COLO829 (cell line): ENCODE measurements at regions not wholly inside any gene's neighbourhood (a gene's known extent, or its start where the extent isn't known, plus 50 kb on each side); places are given as distances from the start of the nearest gene placed in this dataset.

ENCODE experiments used
- DNase-seq: peaks from one replicate; pipeline ENCODE4 v3.0.0; 2012; ENCODE audit warnings: low spot score

DNA sequence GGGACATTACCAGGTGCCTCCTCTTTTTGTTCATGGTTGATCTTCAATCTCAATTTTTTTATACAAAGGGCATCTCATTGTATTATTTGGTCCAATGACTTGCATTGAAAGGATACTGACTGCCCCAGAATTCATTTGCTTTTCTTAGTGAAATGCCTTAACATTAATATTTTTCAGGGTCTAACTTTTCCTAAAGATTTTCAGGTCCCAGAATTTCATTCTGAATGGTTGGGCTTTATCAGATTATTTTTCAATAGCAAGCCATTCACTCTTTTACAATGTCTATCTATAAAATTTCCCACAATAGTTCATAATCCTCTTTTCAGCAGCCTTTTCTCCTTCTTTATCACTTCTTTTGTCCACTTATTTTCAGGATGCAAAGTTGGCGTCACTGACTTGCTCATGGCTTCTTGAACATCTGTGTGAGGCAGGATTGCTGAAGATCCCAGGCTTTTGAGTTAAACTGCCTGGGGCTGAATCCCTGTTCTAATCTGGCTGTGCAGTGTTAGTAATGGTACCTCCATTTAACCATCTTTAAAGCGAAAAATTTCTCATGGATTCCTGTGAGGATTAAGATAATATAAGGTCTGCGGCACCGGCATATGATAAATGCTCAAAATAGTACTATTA is 131.7 kb upstream of the HDAC9 start:
- no peak for DNase-seq

GRCh38 chr7:18364396-18364795 is 131.2 kb upstream of the HDAC9 start:
- DNase-seq, result no peak

DNA sequence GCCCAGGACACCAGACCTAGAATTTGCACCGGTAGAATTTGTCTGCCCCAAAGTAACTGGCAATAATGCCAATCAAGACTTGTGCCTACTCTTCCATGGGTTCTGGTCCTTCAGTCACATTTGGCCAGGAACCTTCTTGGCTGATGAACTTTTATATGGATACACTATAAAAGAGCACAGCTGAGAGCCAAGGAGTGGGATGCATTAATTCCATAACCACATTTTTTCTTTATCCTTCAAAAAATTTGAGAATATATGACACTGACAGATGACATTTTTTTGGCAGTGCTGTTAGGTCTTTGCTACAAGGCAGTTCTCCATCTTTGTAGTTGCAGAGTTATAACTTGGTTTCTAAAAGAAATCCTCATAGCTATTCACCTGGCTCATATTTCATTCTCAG is 129.2 kb upstream of the HDAC9 start:
- no peak for DNase-seq

- no peak for DNase-seq
Measured at GRCh38 chr7:18369011-18369410, 126.5 kb upstream of the HDAC9 start.

GRCh38 chr7:18370633-18371032 is 124.9 kb upstream of the HDAC9 start:
- DNase-seq, result no peak

- no peak for DNase-seq
Measured at GRCh38 chr7:18378989-18379605, 116.5 kb upstream of the HDAC9 start.

GRCh38 chr7:18384491-18385143 is 110.9 kb upstream of the HDAC9 start:
- no peak for DNase-seq

DNA sequence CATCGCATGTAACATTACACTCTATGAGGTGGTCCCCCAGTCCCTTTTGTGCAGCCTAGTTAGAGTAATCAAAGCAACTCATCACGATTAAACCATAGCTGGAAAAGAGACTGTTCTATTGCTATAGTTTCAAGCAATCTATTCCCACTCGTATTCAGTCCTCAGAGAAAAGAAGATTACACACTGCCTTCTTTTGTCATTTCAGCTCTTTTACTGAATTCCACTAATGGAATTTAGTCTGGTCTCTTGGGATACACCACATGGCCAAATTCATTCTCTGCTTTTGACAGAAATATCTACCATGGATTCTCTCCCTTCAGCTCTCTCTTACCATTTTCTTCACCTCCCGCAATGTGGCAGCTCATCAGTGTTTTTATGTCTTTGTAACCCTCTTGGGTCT is 108.9 kb upstream of the HDAC9 start:
- peak; percentile 36 for DNase-seq

DNA sequence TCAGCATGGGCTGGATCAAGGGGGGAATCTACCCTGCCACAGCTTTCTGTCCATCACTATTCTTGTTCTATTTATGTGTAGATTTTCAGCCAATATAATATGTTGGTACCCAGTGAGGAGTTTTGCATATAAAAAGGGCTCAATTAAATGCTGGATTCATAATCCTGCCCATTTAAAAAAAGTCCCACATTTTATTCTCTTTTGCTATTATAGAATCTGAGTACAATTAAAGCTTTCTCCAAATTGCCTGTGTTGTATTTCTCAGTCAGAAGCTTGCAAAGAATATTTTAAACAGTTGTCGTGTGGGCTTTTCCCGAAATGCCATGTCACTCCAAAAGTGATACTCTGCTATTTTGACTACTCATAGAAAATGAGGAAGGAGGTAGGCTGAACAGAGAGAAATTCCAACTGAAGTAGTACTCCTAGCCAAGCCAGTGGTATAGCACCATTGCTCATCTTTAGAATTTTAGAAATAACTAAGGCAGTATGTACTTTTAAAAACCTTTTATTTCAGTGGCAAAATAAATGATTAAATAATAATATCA is 108.3 kb upstream of the HDAC9 start:
- DNase-seq, result no peak

DNA sequence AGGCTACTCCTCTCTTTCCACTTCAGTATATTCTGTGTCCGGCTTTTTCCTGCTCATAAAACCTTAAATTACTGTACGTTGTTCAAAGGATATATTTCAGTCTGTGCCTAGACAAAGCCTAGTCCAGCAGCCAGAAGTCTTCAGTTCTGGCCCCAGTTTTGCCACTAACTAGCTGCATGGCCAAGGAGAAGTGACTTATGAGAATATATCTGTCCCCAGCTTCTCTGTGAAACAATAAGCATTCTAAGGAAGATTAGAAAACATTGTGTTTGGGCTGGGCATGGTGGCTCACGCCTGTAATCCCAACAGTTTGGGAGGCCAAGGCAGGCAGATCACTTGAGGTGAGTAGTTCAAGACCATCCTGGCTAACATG is 105.0 kb upstream of the HDAC9 start:
- DNase-seq, result no peak

GRCh38 chr7:18393465-18394118 is 102.0 kb upstream of the HDAC9 start:
- DNase-seq, result peak; percentile 46

- DNase-seq, result no peak
Measured at GRCh38 chr7:18395868-18396267, 99.7 kb upstream of the HDAC9 start.

GRCh38 chr7:18396953-18397352 is 98.6 kb upstream of the HDAC9 start:
- no peak for DNase-seq

- no peak for DNase-seq
Measured at GRCh38 chr7:18399436-18400235, 95.9 kb upstream of the HDAC9 start.

GRCh38 chr7:18400275-18400674 is 95.3 kb upstream of the HDAC9 start:
- no peak for DNase-seq

GRCh38 chr7:18400726-18401125 is 94.8 kb upstream of the HDAC9 start:
- no peak for DNase-seq

DNA sequence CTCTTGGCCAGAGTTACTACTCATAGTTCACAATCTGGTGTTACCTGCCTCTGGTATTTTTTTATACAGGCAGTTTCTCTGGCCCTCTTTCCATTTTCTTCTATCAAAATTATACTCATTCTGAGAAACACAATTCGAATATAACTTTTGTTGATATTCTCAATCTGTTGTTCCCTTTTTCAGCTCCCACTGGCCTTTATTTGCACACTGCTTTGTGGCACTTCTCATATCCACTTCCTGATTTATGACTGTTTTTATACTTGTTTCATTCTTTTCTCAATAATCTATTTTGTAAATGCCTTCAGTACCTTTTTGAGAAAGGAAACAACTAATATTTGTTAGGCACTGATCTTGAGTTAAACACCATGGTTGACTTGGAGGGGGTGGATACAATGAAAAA is 93.8 kb upstream of the HDAC9 start:
- no peak for DNase-seq

DNA sequence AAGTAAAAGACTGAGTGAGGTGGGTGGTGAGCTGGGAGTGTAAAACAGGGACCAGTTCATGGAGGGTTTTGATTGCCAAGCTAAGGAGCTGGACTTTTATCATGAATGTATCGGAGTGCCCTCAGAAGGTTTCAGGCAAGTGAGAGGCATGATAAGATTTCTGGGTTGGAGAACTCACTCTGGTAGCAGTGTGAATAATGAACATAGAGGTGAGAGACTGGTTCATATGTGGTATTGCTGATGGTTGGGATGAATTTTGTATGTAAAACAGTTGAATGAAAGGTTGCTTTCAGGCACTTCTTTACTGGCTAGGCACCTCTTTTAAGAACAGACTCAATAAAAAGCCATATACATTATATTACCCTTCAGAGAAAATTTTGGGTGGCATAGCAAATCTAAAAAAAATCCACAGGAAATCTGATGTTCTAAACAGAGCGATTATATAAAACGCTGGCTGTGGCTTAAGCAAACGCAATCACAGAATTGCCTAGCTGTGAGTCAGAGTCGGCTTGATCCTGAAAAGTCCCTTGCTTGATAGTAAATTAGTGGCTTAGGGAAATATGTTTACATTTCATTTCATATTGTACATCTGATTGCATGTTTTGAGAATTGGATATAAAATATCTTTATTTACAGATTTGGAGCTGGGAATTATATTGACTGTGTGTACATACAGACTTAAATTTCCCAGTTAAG is 92.9 kb upstream of the HDAC9 start:
- peak; percentile 56 for DNase-seq

- no peak for DNase-seq
Measured at GRCh38 chr7:18405726-18406125, 89.8 kb upstream of the HDAC9 start.

GRCh38 chr7:18407385-18407784 is 88.2 kb upstream of the HDAC9 start:
- no peak for DNase-seq

DNA sequence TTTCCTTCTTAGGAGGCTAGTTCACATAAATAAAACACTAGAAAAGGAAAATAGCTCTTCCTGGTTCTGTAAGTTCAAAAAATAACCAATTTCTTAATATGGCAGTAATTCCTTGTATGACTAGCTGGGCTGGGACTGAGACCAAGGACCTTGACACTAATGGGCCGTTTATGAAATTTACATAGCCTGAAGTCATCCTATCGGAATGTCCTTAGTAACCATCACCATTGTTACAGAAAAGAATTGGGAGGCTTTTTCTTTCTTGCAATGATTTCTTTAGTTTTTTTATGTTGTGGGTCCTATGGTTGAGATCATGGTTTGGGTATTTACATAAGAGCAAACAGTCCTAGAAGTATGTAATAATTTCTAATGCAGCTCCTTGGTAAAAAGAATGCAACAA is 87.1 kb upstream of the HDAC9 start:
- no peak for DNase-seq

DNA sequence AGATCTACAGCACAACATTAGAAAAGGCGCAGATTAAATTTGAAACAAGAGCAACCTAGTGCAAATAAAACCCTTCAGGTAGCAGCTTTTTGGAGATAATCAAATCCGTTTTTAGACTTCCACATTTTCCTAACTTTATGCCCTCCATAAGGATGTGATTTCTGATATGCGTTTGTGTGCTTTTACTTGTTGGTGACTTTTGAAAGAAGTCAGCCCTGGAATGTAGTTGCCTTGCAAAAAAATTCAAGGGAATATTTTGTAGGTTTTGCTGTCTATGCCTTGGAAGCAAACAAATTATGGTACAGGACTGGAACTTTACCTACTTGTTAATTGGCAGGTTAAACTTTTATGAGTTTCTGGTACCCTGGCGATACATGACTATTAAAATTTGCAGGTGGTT is 86.7 kb upstream of the HDAC9 start:
- DNase-seq, result no peak
